ENCODE measurements at regions not wholly inside any gene's neighbourhood (a gene's known extent, or its start where the extent isn't known, plus 50 kb on each side); places are given as distances from the start of the nearest gene placed in this dataset.

GRCh38 chrX:11870789-11871188, 112.8 kb downstream of the MSL3 start:
- TF ChIP-seq CTCF (IDR thresholded peaks at IDR 0.05; ENCODE audit: borderline replicate concordance, extremely low read depth, low read length, poor library complexity, severe bottlenecking) (no peak), EZH2 (IDR thresholded peaks at IDR 0.05; ENCODE audit: borderline replicate concordance, low read depth, low read length, severe bottlenecking) (no peak)

Measured in DND-41 (cell line).